Neural progenitor cell (in vitro differentiated cells): ENCODE measurements at regions not wholly inside any gene's neighbourhood (a gene's known extent, or its start where the extent isn't known, plus 50 kb on each side); places are given as distances from the start of the nearest gene placed in this dataset.

Source experiments
- DNase-seq: peaks from one replicate; pipeline ENCODE4 v3.0.0-alpha.2; 2016; ENCODE audit warnings: low spot score
- H2AFZ ChIP-seq: fragments of 200-600 bp; sonication (generic); replicated peaks from 2 replicates; pipeline ENCODE4 v1.6.1; 2016; ENCODE audit warnings: antibody characterized with exemption
- H3F3A ChIP-seq: fragments of 200-600 bp; sonication (generic); 2 replicates; pipeline ENCODE4 v1.6.1; 2016; ENCODE audit warnings: antibody characterized with exemption, low read depth
- H3K27ac ChIP-seq: fragments of 200-600 bp; sonication (generic); 2 replicates; pipeline ENCODE4 v1.5.1; 2016; ENCODE audit warnings: mild to moderate bottlenecking
- H3K27me3 ChIP-seq: fragments of 200-600 bp; sonication (generic); 2 replicates; pipeline ENCODE4 v1.6.1; 2016; ENCODE audit warnings: mild to moderate bottlenecking, moderate library complexity
- H3K36me3 ChIP-seq: fragments of 200-600 bp; sonication (generic); 2 replicates; pipeline ENCODE4 v1.5.1; 2016
- H3K4me1 ChIP-seq: fragments of 200-600 bp; sonication (generic); 2 replicates; pipeline ENCODE4 v1.6.1; 2016; ENCODE audit warnings: mixed run types
- H3K4me2 ChIP-seq: fragments of 200-600 bp; sonication (generic); 2 replicates; pipeline ENCODE4 v1.6.1; 2016
- H3K4me3 ChIP-seq: fragments of 200-600 bp; sonication (generic); 2 replicates; pipeline ENCODE4 v1.5.1; 2016
- H3K79me2 ChIP-seq: fragments of 200-600 bp; sonication (generic); 2 replicates; pipeline ENCODE4 v1.6.1; 2016; ENCODE audit warnings: low read depth
- H3K9ac ChIP-seq: fragments of 200-600 bp; sonication (generic); 2 replicates; pipeline ENCODE4 v1.6.1; 2016
- H3K9me3 ChIP-seq: fragments of 200-600 bp; sonication (generic); 2 replicates; pipeline ENCODE4 v1.5.1; 2016; ENCODE audit warnings: low read depth
- H4K20me1 ChIP-seq: fragments of 200-600 bp; sonication (generic); 2 replicates; pipeline ENCODE4 v1.6.1; 2016; ENCODE audit warnings: low read depth
- H3K27ac Mint-ChIP-seq: 3 replicates; pipeline ENCODE4 v1.8.0; 2021; ENCODE audit warnings: mixed read lengths
- H3K27me3 Mint-ChIP-seq: 2 replicates; pipeline ENCODE4 v1.8.0; 2022; ENCODE audit warnings: low read depth, mild to moderate bottlenecking, inconsistent platforms, moderate library complexity, mixed read lengths; ENCODE audit not compliant: insufficient read depth
- H3K36me3 Mint-ChIP-seq: 3 replicates; pipeline ENCODE4 v1.8.0; 2021; ENCODE audit warnings: mixed read lengths
- H3K4me1 Mint-ChIP-seq: 3 replicates; pipeline ENCODE4 v1.8.0; 2021; ENCODE audit warnings: mixed read lengths
- H3K4me3 Mint-ChIP-seq: 3 replicates; pipeline ENCODE4 v1.8.0; 2021; ENCODE audit warnings: mild to moderate bottlenecking, moderate library complexity, mixed read lengths
- H3K9me3 Mint-ChIP-seq: 3 replicates; pipeline ENCODE4 v1.8.0; 2020; ENCODE audit warnings: mixed read lengths
- CTCF ChIP-seq: fragments of 200-600 bp; sonication (generic); IDR thresholded peaks from 2 replicates; pipeline ENCODE4 v1.5.1; 2017; ENCODE audit warnings: antibody characterized with exemption, mild to moderate bottlenecking
- EZH2 ChIP-seq: fragments of 200-600 bp; sonication (generic); IDR thresholded peaks from 2 replicates; pipeline ENCODE4 v1.6.1; 2017; ENCODE audit warnings: antibody characterized with exemption, mild to moderate bottlenecking, moderate library complexity
- EZH2phosphoT487 ChIP-seq: fragments of 200-600 bp; sonication (generic); IDR thresholded peaks from 2 replicates; pipeline ENCODE4 v1.6.1; 2017; ENCODE audit warnings: antibody characterized with exemption

- Histone ChIP-seq H3K4me3 (no peak overlapping the region), H3K79me2 (no peaks in the 10 kb centered on the region), H3F3A (no peaks in the 10 kb centered on the region), H3K9me3 (no peaks in the 10 kb centered on the region), H3K36me3 (no peaks in the 10 kb centered on the region), H3K4me2 (no peak overlapping the region), H3K9ac (no peak overlapping the region), H3K27ac (no peak overlapping the region), H3K27me3 (no peaks in the 10 kb centered on the region), H3K4me1 (no peaks in the 10 kb centered on the region), H2AFZ (no peak overlapping the region), H4K20me1 (no peaks in the 10 kb centered on the region)
- no peak overlapping the region for H3K27ac Mint-ChIP-seq
- no peak for DNase-seq
- H3K36me3 Mint-ChIP-seq, result no peaks in the 10 kb centered on the region
- TF ChIP-seq CTCF, result no peak
- TF ChIP-seq EZH2, result no peak
- TF ChIP-seq EZH2phosphoT487, result no peak
- no peaks in the 10 kb centered on the region for H3K4me1 Mint-ChIP-seq
- no peaks in the 10 kb centered on the region for H3K27me3 Mint-ChIP-seq
- H3K9me3 Mint-ChIP-seq, result no peaks in the 10 kb centered on the region
- no peak overlapping the region for H3K4me3 Mint-ChIP-seq
Observed at GRCh38 chr12:17666641-17667324, 423.2 kb downstream of the RERGL start.

GRCh38 chr12:17665839-17666238 lies 424.2 kb downstream of the RERGL start:
- Mint-ChIP-seq H3K4me3 (no peak overlapping the region), H3K4me1 (no peaks in the 10 kb centered on the region), H3K27me3 (no peaks in the 10 kb centered on the region), H3K27ac (no peak overlapping the region), H3K9me3 (no peaks in the 10 kb centered on the region), H3K36me3 (no peaks in the 10 kb centered on the region)
- no peak overlapping the region for H2AFZ ChIP-seq
- no peak overlapping the region for H3K4me2 ChIP-seq
- DNase-seq, result no peak
- no peak overlapping the region for H3K27ac ChIP-seq
- H3K79me2 ChIP-seq, result no peaks in the 10 kb centered on the region
- no peak overlapping the region for H3K9ac ChIP-seq
- H4K20me1 ChIP-seq, result no peaks in the 10 kb centered on the region
- H3F3A ChIP-seq, result no peaks in the 10 kb centered on the region
- no peaks in the 10 kb centered on the region for H3K4me1 ChIP-seq
- H3K9me3 ChIP-seq, result no peaks in the 10 kb centered on the region
- H3K27me3 ChIP-seq, result no peaks in the 10 kb centered on the region
- no peak for TF ChIP-seq EZH2
- TF ChIP-seq EZH2phosphoT487, result no peak
- TF ChIP-seq CTCF, result no peak
- no peaks in the 10 kb centered on the region for H3K36me3 ChIP-seq
- no peak overlapping the region for H3K4me3 ChIP-seq

- H3K27ac ChIP-seq, result no peak overlapping the region
- no peaks in the 10 kb centered on the region for H3K36me3 ChIP-seq
- H3K9me3 Mint-ChIP-seq, result no peaks in the 10 kb centered on the region
- no peaks in the 10 kb centered on the region for H3F3A ChIP-seq
- no peaks in the 10 kb centered on the region for H3K4me1 Mint-ChIP-seq
- TF ChIP-seq EZH2, result no peak
- TF ChIP-seq CTCF, result no peak
- TF ChIP-seq EZH2phosphoT487, result no peak
- H3K9ac ChIP-seq, result no peak overlapping the region
- H3K4me3 Mint-ChIP-seq, result no peak overlapping the region
- no peak overlapping the region for H3K4me3 ChIP-seq
- no peak overlapping the region for H3K4me2 ChIP-seq
- H3K4me1 ChIP-seq, result no peaks in the 10 kb centered on the region
- H3K36me3 Mint-ChIP-seq, result no peaks in the 10 kb centered on the region
- H3K79me2 ChIP-seq, result no peaks in the 10 kb centered on the region
- no peaks in the 10 kb centered on the region for H4K20me1 ChIP-seq
- no peak for DNase-seq
- no peaks in the 10 kb centered on the region for H3K9me3 ChIP-seq
- H3K27me3 Mint-ChIP-seq, result no peaks in the 10 kb centered on the region
- H2AFZ ChIP-seq, result no peak overlapping the region
- H3K27ac Mint-ChIP-seq, result no peak overlapping the region
- no peaks in the 10 kb centered on the region for H3K27me3 ChIP-seq
Observed at GRCh38 chr12:17661250-17661649, 428.7 kb downstream of the RERGL start.
